ENCODE measurements at regions not wholly inside any gene's neighbourhood (a gene's known extent, or its start where the extent isn't known, plus 50 kb on each side); places are given as distances from the start of the nearest gene placed in this dataset.

GRCh38 chr10:85400981-85401695 lies 965.5 kb downstream of the GRID1 start:
- DNase-seq (no peak), ATAC-seq (ENCODE audit: low read depth) (no peak)
- CTCF ChIA-PET = no interaction called here
- H2BK120ac ChIP-seq (ENCODE audit: low read depth, low read length) = no peak overlapping the region
- no peak overlapping the region for H2AK9ac ChIP-seq (replicated peaks; ENCODE audit: low read depth, low read length, poor library complexity)
- no peak overlapping the region for H3K18ac ChIP-seq (ENCODE audit: low read depth, low read length)
- no peaks in the 10 kb centered on the region for H3K36me3 ChIP-seq (ENCODE audit: control insufficient read depth, insufficient read depth, low read length)
- H4K5ac ChIP-seq (ENCODE audit: low read depth, low read length) = no peak overlapping the region
- WGBS, 2 experiments (ENCODE audit: extremely low coverage in 2 of 2, insufficient read length in 1 of 2) = no CpG with 5 or more reads among the region's 1 CpG
- H4K20me1 ChIP-seq (ENCODE audit: insufficient read depth, low read length) = no peaks in the 10 kb centered on the region
- H3K9ac ChIP-seq (ENCODE audit: low read depth, low read length) = no peak overlapping the region
- no peaks in the 10 kb centered on the region for H3K27me3 ChIP-seq (ENCODE audit: control insufficient read depth, insufficient read depth, low read length)
- TF ChIP-seq USF2 (IDR thresholded peaks at IDR 0.05; ENCODE audit: low read depth, low read length) (no peak), CTCF (conservative IDR thresholded peaks at IDR 0.05; ENCODE audit: low read depth, low read length) (no peak), CHD1 (IDR thresholded peaks at IDR 0.05; ENCODE audit: low read depth, low read length) (no peak), SMC3 (IDR thresholded peaks at IDR 0.05; ENCODE audit: low read depth, low read length) (no peak), NFE2L2 (IDR thresholded peaks at IDR 0.05; ENCODE audit: low read depth, low read length) (no peak), MAZ (IDR thresholded peaks at IDR 0.05; ENCODE audit: borderline replicate concordance, low read depth, low read length) (no peak), CEBPB (IDR thresholded peaks at IDR 0.05; ENCODE audit: low read depth, low read length) (no peak), POLR2A (IDR thresholded peaks at IDR 0.05; ENCODE audit: low read depth, low read length) (no peak), FOS (IDR thresholded peaks at IDR 0.05; ENCODE audit: low read depth, low read length) (no peak), ELK1 (IDR thresholded peaks at IDR 0.05; ENCODE audit: borderline replicate concordance, low read depth, low read length) (no peak)
- no peak overlapping the region for H4K8ac ChIP-seq (ENCODE audit: low read depth in 2 of 2, low read length in 2 of 2)
- no peak overlapping the region for H3K4ac ChIP-seq (ENCODE audit: low read depth, low read length)
- H3K4me1 ChIP-seq (ENCODE audit: control insufficient read depth, insufficient read depth, low read length) = no peaks in the 10 kb centered on the region
- in situ Hi-C loops (cut with MboI; ENCODE audit: low sequenced_read_pairs) = no loop called here
- no peak overlapping the region for H2BK20ac ChIP-seq (ENCODE audit: low read depth, low read length)
- H3K9me3 ChIP-seq (ENCODE audit: control insufficient read depth, insufficient read depth, low read length) = peaks cover 13% of the 10 kb centered on the region
- H3K14ac ChIP-seq (replicated peaks; ENCODE audit: low read depth, low read length) = no peak overlapping the region
- no peak overlapping the region for H3K4me2 ChIP-seq (ENCODE audit: low read depth, low read length)
- no peak overlapping the region for H2AK5ac ChIP-seq (ENCODE audit: low read depth, low read length)
- H2BK5ac ChIP-seq (ENCODE audit: low read depth, low read length, poor library complexity, severe bottlenecking) = no peak overlapping the region
- dilution Hi-C loops (cut with HindIII; ENCODE audit: low sequenced_read_pairs, unreplicated experiment) = no loop called here
- H2BK15ac ChIP-seq (ENCODE audit: low read depth, low read length) = no peak overlapping the region
- H3K4me3 ChIP-seq (ENCODE audit: insufficient read depth, low read depth, low read length) = no peak overlapping the region
- BruUV-seq (replicated peaks) = no TSS peak
- H3K27ac ChIP-seq (ENCODE audit: insufficient read depth, low read length) = no peak overlapping the region
- H3K9me1 ChIP-seq (ENCODE audit: insufficient read depth, low read length) = no peaks in the 10 kb centered on the region
- no peak overlapping the region for H3K23ac ChIP-seq (ENCODE audit: low read depth, low read length)
- intact Hi-C loops (cut with micrococcal nuclease) = no loop called here
- no peak overlapping the region for H4K91ac ChIP-seq (ENCODE audit: insufficient read depth, low read depth, low read length)
- H2AFZ ChIP-seq (replicated peaks; ENCODE audit: low read length, poor library complexity) = no peak overlapping the region
- H3K79me1 ChIP-seq (ENCODE audit: low read depth in 1 of 2, low read length in 2 of 2) = no peaks in the 10 kb centered on the region
- POLR2A ChIA-PET (ENCODE audit: unreplicated experiment) = interaction anchor here (0.6 kb wide), 1 partner anchor 13 kb away, joined by 5 read pairs; no protein-coding TSS in a partner anchor
- H3K56ac ChIP-seq (ENCODE audit: extremely low read depth, insufficient read depth, low read length) = no peak overlapping the region
